Right hindlimb (tissue), 1 donor: ENCODE measurements at regions not wholly inside any gene's neighbourhood (a gene's known extent, or its start where the extent isn't known, plus 50 kb on each side); places are given as distances from the start of the nearest gene placed in this dataset.

ENCODE experiments used
- DNase-seq: peaks from one replicate; pipeline ENCODE4 v3.0.0-alpha.2; 2018

- DNase-seq = peak; percentile 35
Observed at GRCh38 chr6:14066782-14067406, 50.7 kb upstream of the CD83 start.

DNA sequence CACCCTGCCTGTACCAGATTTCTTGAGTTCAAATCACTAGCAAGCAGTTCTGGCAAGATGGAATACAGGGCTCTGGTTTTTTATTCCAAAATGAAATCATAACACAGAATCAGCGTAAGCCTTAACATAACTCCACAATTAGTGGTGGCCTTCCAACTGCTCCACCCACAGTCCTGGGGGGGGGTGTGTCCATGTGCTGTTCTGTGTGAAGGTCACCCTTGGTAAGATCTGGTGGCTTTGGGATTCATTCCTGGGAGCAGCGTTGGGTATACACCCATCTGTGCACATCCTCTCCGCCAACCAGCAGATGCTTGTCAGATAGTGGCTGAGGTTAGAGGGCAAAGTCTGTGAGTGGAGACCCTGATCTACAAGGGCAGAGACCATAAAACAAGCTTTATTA, 49.9 kb upstream of the CD83 start:
- DNase-seq = peak; percentile 45
